ENCODE measurements at regions not wholly inside any gene's neighbourhood (a gene's known extent, or its start where the extent isn't known, plus 50 kb on each side); places are given as distances from the start of the nearest gene placed in this dataset.

DNA sequence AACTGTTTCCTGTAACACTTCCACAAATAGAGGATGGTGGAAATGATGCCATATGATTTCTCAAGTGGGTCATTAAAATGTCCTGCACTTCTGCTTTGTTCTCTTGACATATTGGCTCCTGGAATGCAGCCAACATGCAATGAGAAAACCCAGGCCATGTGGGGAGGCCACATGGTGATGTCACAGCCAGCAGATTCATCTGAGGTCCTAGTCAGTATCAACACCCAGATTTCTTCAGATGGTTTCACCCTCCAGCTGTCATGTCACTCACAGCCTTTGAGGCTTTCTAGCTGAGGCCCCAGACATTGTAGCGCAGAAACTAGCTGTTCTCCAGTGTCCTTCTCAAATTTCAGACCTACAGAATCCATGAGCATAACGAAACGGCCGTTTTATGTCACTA lies 102.3 kb upstream of the NUPR2 start:
- Histone ChIP-seq H3K23me2 (ENCODE audit: insufficient read length, low read depth, low read length, poor library complexity, severe bottlenecking) (no peaks in the 10 kb centered on the region), H2BK15ac (ENCODE audit: low read depth, low read length) (no peak overlapping the region), H3K9me3 (ENCODE audit: control insufficient read depth, low read depth, low read length) (peaks cover 89% of the 10 kb centered on the region), H4K8ac (replicated peaks; ENCODE audit: insufficient read length, low read depth, low read length) (no peak overlapping the region), H4K5ac (ENCODE audit: insufficient read length, low read depth, low read length) (no peak overlapping the region), H4K91ac (ENCODE audit: insufficient read length, low read depth, low read length) (no peak overlapping the region), H3T11ph (ENCODE audit: low read length) (no peak overlapping the region), H3K9ac (ENCODE audit: extremely low read depth, insufficient read length, low read length) (no peak overlapping the region), H3K14ac (ENCODE audit: insufficient read depth, low read length) (no peak overlapping the region), H2BK20ac (ENCODE audit: low read depth, low read length, poor library complexity, severe bottlenecking) (no peak overlapping the region), H2BK12ac (ENCODE audit: insufficient read length, low read depth, low read length) (no peak overlapping the region), H3K79me2 (ENCODE audit: insufficient read depth, low read length) (no peaks in the 10 kb centered on the region), H3K18ac (ENCODE audit: insufficient read length, low read depth, low read length) (no peak overlapping the region), H3K4me1 (ENCODE audit: insufficient read depth, low read length) (no peaks in the 10 kb centered on the region), H2AFZ (ENCODE audit: low read length) (no peak overlapping the region), H3K79me1 (ENCODE audit: insufficient read depth, low read depth, low read length, poor library complexity, severe bottlenecking) (no peaks in the 10 kb centered on the region), H2AK5ac (ENCODE audit: insufficient read length, low read length) (no peak overlapping the region), H2BK5ac (ENCODE audit: insufficient read length, low read length) (no peak overlapping the region), H2BK120ac (ENCODE audit: low read depth, low read length, poor library complexity, severe bottlenecking) (no peak overlapping the region), H3K4me2 (ENCODE audit: insufficient read depth, insufficient read length, low read length) (no peak overlapping the region), H3K27me3 (ENCODE audit: insufficient read depth, low read length) (no peaks in the 10 kb centered on the region), H3K27ac (ENCODE audit: insufficient read length, low read depth, low read length) (no peak overlapping the region), H3K56ac (ENCODE audit: insufficient read length, low read depth, low read length) (no peak overlapping the region), H3K23ac (ENCODE audit: insufficient read length, low read depth, low read length) (no peak overlapping the region), H4K20me1 (ENCODE audit: control insufficient read depth, insufficient read depth, insufficient read length) (no peaks in the 10 kb centered on the region), H3K4ac (ENCODE audit: low read depth, low read length) (no peak overlapping the region)
- Mint-ChIP-seq H3K27me3 (ENCODE audit: low read depth) (no peaks in the 10 kb centered on the region; the same call in 1 of the 2 replicates), H3K4me3 (no peak overlapping the region), H3K36me3 (ENCODE audit: insufficient read depth in 1 of 3, low read depth in 3 of 3) (peaks cover 5 to 43% (median 19%) of the 10 kb centered on the region in 3 experiments; a peak in 6 of 7 replicates), H3K4me1 (no peaks in the 10 kb centered on the region), H3K27ac (no peak overlapping the region), H3K9me3 (peaks cover 90 to 93% of the 10 kb centered on the region in 2 experiments)
- TF ChIP-seq, protein P1, sequence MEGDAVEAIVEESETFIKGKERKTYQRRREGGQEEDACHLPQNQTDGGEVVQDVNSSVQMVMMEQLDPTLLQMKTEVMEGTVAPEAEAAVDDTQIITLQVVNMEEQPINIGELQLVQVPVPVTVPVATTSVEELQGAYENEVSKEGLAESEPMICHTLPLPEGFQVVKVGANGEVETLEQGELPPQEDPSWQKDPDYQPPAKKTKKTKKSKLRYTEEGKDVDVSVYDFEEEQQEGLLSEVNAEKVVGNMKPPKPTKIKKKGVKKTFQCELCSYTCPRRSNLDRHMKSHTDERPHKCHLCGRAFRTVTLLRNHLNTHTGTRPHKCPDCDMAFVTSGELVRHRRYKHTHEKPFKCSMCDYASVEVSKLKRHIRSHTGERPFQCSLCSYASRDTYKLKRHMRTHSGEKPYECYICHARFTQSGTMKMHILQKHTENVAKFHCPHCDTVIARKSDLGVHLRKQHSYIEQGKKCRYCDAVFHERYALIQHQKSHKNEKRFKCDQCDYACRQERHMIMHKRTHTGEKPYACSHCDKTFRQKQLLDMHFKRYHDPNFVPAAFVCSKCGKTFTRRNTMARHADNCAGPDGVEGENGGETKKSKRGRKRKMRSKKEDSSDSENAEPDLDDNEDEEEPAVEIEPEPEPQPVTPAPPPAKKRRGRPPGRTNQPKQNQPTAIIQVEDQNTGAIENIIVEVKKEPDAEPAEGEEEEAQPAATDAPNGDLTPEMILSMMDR (conservative IDR thresholded peaks at IDR 0.05) = no peak
- WGBS (ENCODE audit: extremely low coverage, insufficient read length, low lambda C conversion rate) = no CpG with 5 or more reads among the region's 4 CpGs
- DNase-seq = no peak

Data from H9 (cell line).